Spleen (tissue), 11 donors: ENCODE measurements at regions not wholly inside any gene's neighbourhood (a gene's known extent, or its start where the extent isn't known, plus 50 kb on each side); places are given as distances from the start of the nearest gene placed in this dataset.

ENCODE experiments used
- DNase-seq: peaks from one replicate; pipeline ENCODE4 v3.0.0-alpha.2; 2020
- H3K27ac ChIP-seq, 8 donors: fragments of 200-600 bp; sonication (generic) in 7 of 8; 1 replicate in 4 of 8; 2 replicates in 4 of 8; pipeline versions ENCODE4 v1.5.0 to v1.8.0; 2016 to 2021; ENCODE audit warnings: inconsistent platforms in 4 of 8, mild to moderate bottlenecking in 4 of 8, moderate library complexity in 1 of 8
- H3K27me3 ChIP-seq, 7 donors: fragments of 200-600 bp; sonication (generic) in 6 of 7; replicated peaks in 1 of 7; 1 replicate in 4 of 7; 2 replicates in 3 of 7; pipeline versions ENCODE4 v1.5.0 to v1.8.0; 2016 to 2021; ENCODE audit warnings: inconsistent platforms in 3 of 7, mild to moderate bottlenecking in 1 of 7
- H3K36me3 ChIP-seq, 6 donors: fragments of 200-600 bp; sonication (generic) in 5 of 6; 1 replicate in 4 of 6; 2 replicates in 2 of 6; pipeline versions ENCODE4 v1.5.0 to v1.8.0; 2016 to 2021; ENCODE audit warnings: inconsistent platforms in 2 of 6
- H3K4me1 ChIP-seq, 6 donors: fragments of 200-600 bp; sonication (generic) in 5 of 6; 1 replicate in 3 of 6; 2 replicates in 3 of 6; pipeline versions ENCODE4 v1.5.0 to v1.8.0; 2016 to 2021; ENCODE audit warnings: inconsistent platforms in 3 of 6
- H3K4me3 ChIP-seq, 8 donors: fragments of 200-600 bp; sonication (generic) in 7 of 8; 1 replicate in 4 of 8; 2 replicates in 4 of 8; pipeline versions ENCODE4 v1.5.0 to v1.8.0; 2016 to 2021; ENCODE audit warnings: inconsistent platforms in 4 of 8, mild to moderate bottlenecking in 4 of 8, moderate library complexity in 2 of 8
- H3K9me3 ChIP-seq, 8 donors: fragments of 200-600 bp; sonication (generic) in 7 of 8; 1 replicate in 4 of 8; 2 replicates in 4 of 8; pipeline versions ENCODE4 v1.5.0 to v1.8.0; 2016 to 2021; ENCODE audit warnings: inconsistent platforms in 4 of 8
- CTCF ChIP-seq, 11 experiments: fragments of 200-600 bp in 7 of 11; fragments of 450-650 bp in 4 of 11; sonication (generic) in 4 of 11; IDR thresholded peaks in 8 of 11; conservative IDR thresholded peaks in 3 of 11; 1 replicate in 7 of 11; 2 replicates in 4 of 11; pipeline versions ENCODE4 v1.4.0 to v1.8.0; 2016 to 2021; ENCODE audit warnings: antibody characterized with exemption in 11 of 11, inconsistent platforms in 4 of 11, mild to moderate bottlenecking in 1 of 11
- POLR2A ChIP-seq, 3 donors: fragments of 450-650 bp; IDR thresholded peaks; one replicate each; pipeline ENCODE4 v1.5.1; 2017; ENCODE audit warnings: antibody characterized with exemption in 3 of 3, mild to moderate bottlenecking in 1 of 3
- POLR2AphosphoS5 ChIP-seq, 3 donors: sonication (generic); formaldehyde crosslinking; IDR thresholded peaks; one replicate each; pipeline ENCODE4 v1.5.1; 2017; ENCODE audit warnings: antibody characterized with exemption in 3 of 3
- WGBS, 5 donors: extraction: QIAGEN DNeasy Blood & Tissue Kit in 3 of 5; methylation state at CpG; one replicate each; pipeline versions ENCODE4 v1.1.5 to v1.1.7; 2013 to 2018; 5-methylcytosine and 5-hydroxymethylcytosine counted together
- intact Hi-C: fragments of 100-400 bp; cut with DNase I; formaldehyde crosslinking; loops from one replicate; pipeline ENCODE4 v1.15.0; 2023; ENCODE audit warnings: low total_unique reads
- donor health status: healthy with polysubstance abuse.
- donor health status: DM: no; HTN: no; CAD: no; lungs with moderate emphysema.
- donor health status: DM: no; HTN: no; CAD: no.
- donor health status: Bipolar disorder and iron deficiency.
- donor health status: healthy.
- donor health status: DM: no; HTN: no; CAD: no.
- donor health status: DM: yes; HTN: yes; CAD: no.

DNA sequence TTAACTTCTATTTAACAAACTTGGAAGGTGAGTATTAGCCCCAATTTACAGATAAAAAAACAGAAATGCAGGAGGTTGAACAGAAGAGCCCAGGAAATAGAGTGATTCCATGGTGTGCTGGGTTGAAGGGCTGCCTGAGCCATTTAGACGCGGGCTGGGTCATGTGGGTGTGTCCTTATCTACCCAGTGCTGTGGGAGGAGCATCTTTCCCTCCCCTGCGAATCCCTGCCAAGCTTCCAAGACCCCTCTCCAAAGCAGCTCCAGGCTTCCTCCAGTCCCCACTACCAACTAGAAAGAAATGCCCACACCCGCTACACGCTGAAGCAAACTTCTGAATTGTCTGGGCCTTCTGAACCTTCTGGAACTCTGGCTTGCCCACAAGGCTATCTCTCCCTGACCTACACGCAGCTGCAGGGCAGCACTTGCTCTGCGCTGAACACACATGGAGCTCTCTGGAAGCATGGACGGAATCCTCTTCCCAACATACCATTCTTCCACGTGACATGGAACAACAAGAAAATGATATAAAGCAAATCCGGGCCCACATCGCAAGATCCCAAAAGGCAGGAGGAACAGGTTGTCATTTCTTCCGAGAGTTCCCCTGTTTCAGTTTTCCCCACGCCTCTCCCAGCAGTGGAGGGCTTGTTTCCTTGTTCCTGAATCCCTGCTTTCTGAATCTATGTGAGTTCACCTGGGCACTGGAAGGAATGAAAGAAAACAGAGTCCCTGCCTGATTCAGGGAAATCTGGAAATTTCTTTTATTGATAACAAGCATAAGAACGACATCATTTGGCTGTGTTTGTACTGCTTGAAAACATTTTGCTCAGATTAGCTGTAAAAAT, 562.7 kb upstream of the ID2 start:
- intact Hi-C loops: no loop called here
- H3K4me3 ChIP-seq: no peak overlapping the region
- H3K4me1 ChIP-seq: peaks cover 0 to 5% (median 0%) of the 10 kb centered on the region in 6 donors
- 92 to 97% (median 92%) methylated on average over 14 of the region's 14 CpGs for WGBS, 5 donors
- no peak for DNase-seq
- TF ChIP-seq POLR2AphosphoS5 (IDR thresholded peaks at IDR 0.05): no peak
- TF ChIP-seq POLR2A (IDR thresholded peaks at IDR 0.05): no peak
- TF ChIP-seq CTCF (IDR thresholded peaks at IDR 0.05 in 8 of 11, conservative IDR thresholded peaks at IDR 0.05 in 3 of 11): no peak
- H3K27me3 ChIP-seq: peaks cover 0 to 4% (median 0%) of the 10 kb centered on the region in 7 donors
- no peaks in the 10 kb centered on the region for H3K36me3 ChIP-seq
- H3K27ac ChIP-seq: peak overlapping the region in 2 of 8 donors; percentile 35 to 37
- no peaks in the 10 kb centered on the region for H3K9me3 ChIP-seq

- WGBS, 5 donors: 54 to 66% (median 59%) methylated on average over 9 of the region's 9 CpGs
- no peaks in the 10 kb centered on the region for H3K9me3 ChIP-seq
- no peak overlapping the region for H3K4me3 ChIP-seq
- H3K36me3 ChIP-seq: no peaks in the 10 kb centered on the region
- TF ChIP-seq POLR2A (IDR thresholded peaks at IDR 0.05) (no peak), POLR2AphosphoS5 (IDR thresholded peaks at IDR 0.05) (no peak), CTCF (IDR thresholded peaks at IDR 0.05 in 8 of 11, conservative IDR thresholded peaks at IDR 0.05 in 3 of 11) (no peak)
- peak overlapping the region in 2 of 8 donors; percentile 35 to 37 for H3K27ac ChIP-seq
- no peak for DNase-seq
- H3K4me1 ChIP-seq: peaks cover 0 to 5% (median 0%) of the 10 kb centered on the region in 6 donors
- intact Hi-C loops: no loop called here
- no peaks in the 10 kb centered on the region for H3K27me3 ChIP-seq
These were observed 561.9 kb upstream of the ID2 start for GRCh38 chr2:8119782-8120505.

DNA sequence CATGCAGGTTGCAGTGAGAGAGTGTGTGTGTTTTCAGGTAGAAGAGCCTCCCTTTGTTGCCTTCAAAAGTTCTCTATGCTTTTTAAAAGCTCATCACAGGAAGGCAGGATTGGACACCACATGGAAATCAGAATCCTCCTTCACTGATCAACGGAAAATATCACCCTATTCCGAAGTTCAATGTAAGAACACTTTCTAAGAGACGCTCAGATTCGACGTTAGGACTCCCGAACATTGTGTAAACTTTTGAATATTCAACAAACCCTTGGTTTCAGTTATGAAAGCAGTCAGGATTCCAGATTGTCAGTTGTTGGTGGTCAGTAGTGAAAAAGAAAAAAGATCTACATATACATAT, 561.4 kb upstream of the ID2 start:
- Histone ChIP-seq H3K4me1 (peaks cover 0 to 5% (median 0%) of the 10 kb centered on the region in 6 donors), H3K27me3 (no peaks in the 10 kb centered on the region), H3K36me3 (no peaks in the 10 kb centered on the region), H3K27ac (peak overlapping the region in 1 of 8 donors; percentile 35), H3K9me3 (no peaks in the 10 kb centered on the region), H3K4me3 (no peak overlapping the region)
- no peak for DNase-seq
- 83 to 97% (median 88%) methylated on average over 6 of the region's 6 CpGs for WGBS, 5 donors
- intact Hi-C loops: no loop called here
- TF ChIP-seq CTCF (IDR thresholded peaks at IDR 0.05 in 8 of 11, conservative IDR thresholded peaks at IDR 0.05 in 3 of 11) (no peak), POLR2AphosphoS5 (IDR thresholded peaks at IDR 0.05) (no peak), POLR2A (IDR thresholded peaks at IDR 0.05) (no peak)
